GM12878 (cell line): ENCODE measurements at regions not wholly inside any gene's neighbourhood (a gene's known extent, or its start where the extent isn't known, plus 50 kb on each side); places are given as distances from the start of the nearest gene placed in this dataset.

Experiments used
- CTCF ChIP-seq, 3 experiments: IDR thresholded peaks in 2 of 3; conservative IDR thresholded peaks in 1 of 3; 2 replicates each; pipeline ENCODE4 v1.5.1; 2011; ENCODE audit warnings: low read depth in 3 of 3, low read length in 3 of 3, mild to moderate bottlenecking in 3 of 3, control low read depth in 2 of 3, moderate library complexity in 2 of 3, inconsistent platforms in 1 of 3, mixed read lengths in 1 of 3; ENCODE audit not compliant: control insufficient read depth in 2 of 3, insufficient read depth in 1 of 3; ENCODE audit errors: extremely low read depth in 1 of 3
- EP300 ChIP-seq, 2 experiments: fragments of 150-350 bp in 1 of 2; IDR thresholded peaks; 2 replicates each; pipeline ENCODE4 v1.6.1; 2011 to 2012; ENCODE audit warnings: low read depth in 2 of 2, low read length in 2 of 2, borderline replicate concordance in 1 of 2, improper control_type of control experiment in 1 of 2, inconsistent platforms in 1 of 2; ENCODE audit not compliant: control insufficient read depth in 1 of 2
- POLR2AphosphoS5 ChIP-seq: IDR thresholded peaks from 2 replicates; pipeline ENCODE4 v1.6.1; 2011; ENCODE audit warnings: mild to moderate bottlenecking, low read length, inconsistent platforms
- POU2F2 ChIP-seq: IDR thresholded peaks from 3 replicates; pipeline ENCODE4 v1.6.1; 2011; ENCODE audit warnings: low read depth, mild to moderate bottlenecking, low read length, borderline replicate concordance
- RB1 ChIP-seq: fragments of 450-650 bp; formaldehyde crosslinking; IDR thresholded peaks from 2 replicates; pipeline ENCODE4 v1.6.1; 2017; ENCODE audit warnings: mild to moderate bottlenecking, borderline replicate concordance
- SMAD1 ChIP-seq: fragments of 450-650 bp; IDR thresholded peaks from 2 replicates; pipeline ENCODE4 v1.6.1; 2018; ENCODE audit warnings: mild to moderate bottlenecking, low read depth; ENCODE audit not compliant: partially characterized antibody
- SP1 ChIP-seq: IDR thresholded peaks from one replicate; pipeline ENCODE4 v1.6.1; 2011; ENCODE audit warnings: low read depth, low read length
- TBL1XR1 ChIP-seq: IDR thresholded peaks from 2 replicates; pipeline ENCODE4 v1.6.1; 2012; ENCODE audit warnings: low read depth, low read length, improper control_type of control experiment
- TCF3 ChIP-seq: IDR thresholded peaks from 2 replicates; pipeline ENCODE4 v1.6.1; 2012; ENCODE audit warnings: low read depth, mild to moderate bottlenecking, low read length, borderline replicate concordance; ENCODE audit not compliant: insufficient read depth
- YY1 ChIP-seq: IDR thresholded peaks from 2 replicates; pipeline ENCODE4 v1.6.1; 2011; ENCODE audit warnings: low read depth, mild to moderate bottlenecking, low read length
- ZNF24 ChIP-seq: fragments of 450-650 bp; IDR thresholded peaks from 2 replicates; pipeline ENCODE4 v1.6.1; 2017; ENCODE audit warnings: antibody characterized with exemption, mild to moderate bottlenecking

- TF ChIP-seq TBL1XR1: no peak
- TF ChIP-seq POLR2AphosphoS5: no peak
- no peak for TF ChIP-seq EP300 (IDR thresholded peaks at IDR 0.05; ENCODE audit: borderline replicate concordance in 1 of 2, control insufficient read depth in 1 of 2, low read depth in 2 of 2, low read length in 2 of 2)
- TF ChIP-seq RB1: no peak
- TF ChIP-seq TCF3: no peak
- no peak for TF ChIP-seq POU2F2
- TF ChIP-seq ZNF24: no peak
- TF ChIP-seq CTCF (IDR thresholded peaks at IDR 0.05 in 2 of 3, conservative IDR thresholded peaks at IDR 0.05 in 1 of 3; ENCODE audit: control insufficient read depth in 2 of 3, extremely low read depth in 1 of 3, insufficient read depth in 1 of 3, low read depth in 3 of 3, low read length in 3 of 3): no peak
- TF ChIP-seq YY1: no peak
- no peak for TF ChIP-seq SMAD1
- no peak for TF ChIP-seq SP1
These were observed 118.4 kb upstream of the LY86 start for GRCh38 chr6:6470123-6470522.
